NCI-H1092 treated with DMSO at 0.1 percent for 48 hours (cell line): ENCODE measurements at regions not wholly inside any gene's neighbourhood (a gene's known extent, or its start where the extent isn't known, plus 50 kb on each side); places are given as distances from the start of the nearest gene placed in this dataset.

Experiments used
- DNase-seq: peaks from one replicate; lab custom pipeline; 2025; lab: John Stamatoyannopoulos, UW

GRCh38 chr2:149743842-149744448, 156.4 kb upstream of the MMADHC start:
- DNase-seq: no peak

- DNase-seq: no peak
These were observed 154.1 kb upstream of the MMADHC start for GRCh38 chr2:149741646-149742045.

- DNase-seq: no peak
These were observed 152.9 kb upstream of the MMADHC start for GRCh38 chr2:149740490-149740889.

- no peak for DNase-seq
These were observed 152.3 kb upstream of the MMADHC start for GRCh38 chr2:149739883-149740265.

- DNase-seq: no peak
These were observed 151.8 kb upstream of the MMADHC start for GRCh38 chr2:149739171-149739882.

GRCh38 chr2:149738767-149739166, 151.2 kb upstream of the MMADHC start:
- no peak for DNase-seq

- DNase-seq: no peak
These were observed 150.3 kb upstream of the MMADHC start for GRCh38 chr2:149737896-149738295.

- no peak for DNase-seq
These were observed 147.8 kb upstream of the MMADHC start for GRCh38 chr2:149735237-149735958.

- no peak for DNase-seq
These were observed 146.5 kb upstream of the MMADHC start for GRCh38 chr2:149733936-149734685.

GRCh38 chr2:149732730-149733290, 145.2 kb upstream of the MMADHC start:
- no peak for DNase-seq

GRCh38 chr2:149732001-149732685, 144.6 kb upstream of the MMADHC start:
- no peak for DNase-seq

GRCh38 chr2:149731079-149731478, 143.5 kb upstream of the MMADHC start:
- DNase-seq: no peak

- DNase-seq: no peak
These were observed 142.0 kb upstream of the MMADHC start for GRCh38 chr2:149729586-149729985.

- no peak for DNase-seq
These were observed 140.4 kb upstream of the MMADHC start for GRCh38 chr2:149727927-149728326.

- no peak for DNase-seq
These were observed 137.7 kb upstream of the MMADHC start for GRCh38 chr2:149725234-149725633.

GRCh38 chr2:149724091-149724490, 136.5 kb upstream of the MMADHC start:
- DNase-seq: no peak

- no peak for DNase-seq
These were observed 133.0 kb upstream of the MMADHC start for GRCh38 chr2:149720615-149721014.

GRCh38 chr2:149719695-149720094, 132.1 kb upstream of the MMADHC start:
- no peak for DNase-seq

GRCh38 chr2:149716687-149717086, 129.1 kb upstream of the MMADHC start:
- no peak for DNase-seq

GRCh38 chr2:149715894-149716293, 128.3 kb upstream of the MMADHC start:
- no peak for DNase-seq

GRCh38 chr2:149715005-149715592, 127.5 kb upstream of the MMADHC start:
- DNase-seq: no peak
